HG03521 (cell line): ENCODE measurements at regions not wholly inside any gene's neighbourhood (a gene's known extent, or its start where the extent isn't known, plus 50 kb on each side); places are given as distances from the start of the nearest gene placed in this dataset.

Experiments used
- ATAC-seq: cut with Tn5 transposase; IDR thresholded peaks from one replicate; pipeline ENCODE4 v1.9.1; 2021; ENCODE audit warnings: mild to moderate bottlenecking, moderate library complexity; ENCODE audit not compliant: unreplicated experiment

DNA sequence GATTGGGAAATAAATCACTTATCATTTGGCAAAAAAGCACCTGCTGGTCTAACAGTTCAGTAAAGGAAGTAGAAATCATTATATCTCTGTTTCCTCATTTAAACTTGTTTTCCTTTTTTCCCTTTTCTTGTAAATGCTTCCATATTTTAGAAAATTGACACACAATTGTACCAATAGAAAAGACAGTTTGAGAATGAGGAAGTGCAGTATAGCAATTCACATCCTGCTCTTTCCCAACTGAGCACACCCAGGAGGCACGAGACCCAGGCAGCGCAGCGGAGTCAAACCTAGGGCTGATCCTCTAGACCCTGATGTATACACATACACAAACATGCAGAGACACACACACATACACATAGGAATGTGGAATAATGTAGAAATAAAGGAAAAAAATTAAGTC is 74.8 kb upstream of the PACRGL start:
- no peak for ATAC-seq

DNA sequence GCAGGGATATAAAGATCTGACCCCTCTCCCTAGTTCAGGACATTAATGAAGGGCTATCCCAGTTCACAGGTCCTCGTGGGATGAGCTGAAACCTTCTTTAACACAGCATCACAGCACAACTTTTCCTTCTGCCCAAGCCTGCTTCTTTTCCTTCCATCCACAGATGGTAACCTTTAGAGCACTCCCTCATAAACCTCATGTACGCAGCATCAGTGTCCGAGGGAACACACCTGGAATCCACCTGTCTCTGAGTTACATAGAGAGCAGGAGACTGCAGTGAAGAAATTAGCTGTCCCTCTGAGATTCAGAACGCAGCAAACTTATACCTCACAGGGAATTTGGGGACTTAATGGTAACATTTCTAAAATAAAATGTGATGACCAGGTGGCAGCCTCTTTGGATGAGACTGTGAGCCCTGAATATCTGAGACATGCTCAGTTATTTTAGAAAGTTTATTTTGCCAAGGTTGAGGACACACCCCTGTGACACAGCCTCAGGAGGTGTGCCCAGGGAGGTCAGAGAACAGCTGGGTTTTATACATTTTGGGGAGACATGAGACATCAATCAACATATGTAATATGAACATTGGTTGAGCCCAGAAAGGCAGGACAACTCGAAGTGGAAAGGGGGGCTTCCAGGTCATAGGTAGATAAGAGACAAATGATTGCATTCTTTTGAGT is 73.8 kb upstream of the PACRGL start:
- no peak for ATAC-seq

DNA sequence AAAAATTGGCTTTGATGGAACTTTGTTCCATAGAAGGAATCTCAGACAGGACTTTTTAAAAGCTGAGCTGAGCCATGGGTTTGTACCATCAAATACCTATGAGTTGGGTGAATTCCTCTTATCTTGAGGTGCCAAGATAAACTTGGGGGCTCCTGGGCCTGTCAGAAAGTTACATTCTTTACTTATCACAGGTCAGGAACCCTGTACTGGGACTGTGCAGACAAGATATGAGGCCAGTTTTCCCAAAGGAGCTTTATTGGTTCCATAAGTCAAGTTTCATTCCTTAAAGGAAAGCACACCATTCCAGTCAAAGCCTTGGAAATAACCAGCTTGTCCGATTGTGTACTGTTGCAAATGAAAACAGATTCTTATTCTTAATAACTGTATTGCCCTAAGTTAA is 72.4 kb upstream of the PACRGL start:
- no peak for ATAC-seq

DNA sequence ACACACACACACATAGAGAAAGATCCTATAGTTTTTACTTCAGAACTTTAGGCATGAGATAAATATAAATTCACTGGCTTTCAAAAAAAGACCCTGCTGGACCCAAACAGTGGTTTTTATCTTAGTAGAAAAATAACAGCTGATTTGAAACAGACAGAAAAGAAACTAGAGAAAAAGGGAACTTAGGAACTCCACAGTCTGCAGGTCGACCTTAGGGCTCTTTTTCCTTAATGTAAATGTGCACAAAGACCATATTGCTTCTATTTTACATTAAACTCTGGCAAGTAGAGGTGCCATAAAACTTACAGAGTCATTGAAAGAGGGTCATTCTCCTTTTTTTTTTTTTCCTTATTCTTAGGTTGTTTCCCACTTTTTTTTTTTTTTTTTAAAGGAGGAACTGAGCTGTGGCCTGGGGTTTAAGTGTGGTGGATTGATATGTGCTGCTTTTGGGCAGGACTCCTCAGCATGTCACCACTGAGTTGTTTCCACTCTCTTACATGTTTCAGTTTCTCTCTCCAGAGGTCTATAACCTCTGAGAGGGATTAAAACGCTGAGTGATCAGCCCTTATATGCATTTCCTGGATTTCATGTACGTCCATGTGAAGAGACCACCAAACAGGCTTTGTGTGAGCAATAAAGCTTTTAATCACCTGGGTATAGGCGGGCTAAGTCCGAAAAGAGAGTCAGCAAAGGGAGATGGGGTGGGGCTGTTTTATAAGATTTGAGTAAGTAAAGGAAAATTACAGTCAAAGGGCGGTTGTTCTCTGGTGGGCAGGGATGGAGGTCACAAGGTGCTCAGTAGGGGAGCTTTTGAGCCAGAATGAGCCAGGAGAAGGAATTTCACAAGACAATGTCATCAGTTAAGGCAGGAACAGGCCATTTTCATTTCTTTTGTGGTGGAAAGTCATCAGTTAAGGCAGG is 70.8 kb upstream of the PACRGL start:
- ATAC-seq, result no peak

DNA sequence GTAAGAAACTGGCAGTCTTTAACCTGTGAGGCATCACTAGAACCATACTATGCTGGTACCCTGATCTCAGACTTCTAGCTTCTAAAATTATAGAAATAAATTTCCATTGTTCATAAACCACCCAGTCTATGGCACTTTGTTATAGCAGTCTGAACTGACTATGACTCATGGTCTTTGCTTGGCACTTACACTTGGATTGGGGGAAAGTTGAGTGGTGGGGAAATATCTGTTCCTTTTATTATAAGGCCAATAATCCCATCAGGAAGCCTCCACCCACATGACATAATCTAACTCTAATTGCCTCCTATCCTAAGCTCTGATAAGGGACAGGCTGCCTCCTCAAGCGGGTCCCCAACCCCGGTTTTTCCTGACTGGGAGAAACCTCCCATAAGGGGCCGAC is 61.4 kb upstream of the PACRGL start:
- ATAC-seq, result no peak

GRCh38 chr4:20639346-20639745 is 60.9 kb upstream of the PACRGL start:
- ATAC-seq, result no peak

GRCh38 chr4:20640989-20641388 is 59.3 kb upstream of the PACRGL start:
- ATAC-seq, result no peak

DNA sequence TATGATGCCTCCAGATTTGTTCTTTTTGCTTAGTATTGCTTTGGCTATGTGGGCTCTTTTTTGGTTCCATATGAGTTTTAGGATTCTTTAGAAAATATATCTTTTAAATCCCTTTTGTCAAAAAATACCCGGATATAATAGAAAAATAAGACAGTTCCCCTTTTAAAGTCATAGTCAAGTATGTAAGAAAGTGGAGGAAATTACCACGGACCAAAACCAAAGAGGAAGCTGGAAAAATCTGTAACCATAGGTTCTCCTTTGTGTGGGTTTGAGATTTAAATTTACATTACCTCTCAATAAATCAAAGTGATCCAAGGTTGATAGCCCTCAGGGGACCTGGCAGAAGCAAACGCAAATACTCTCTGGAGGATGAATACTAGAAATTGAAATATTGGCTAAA is 58.3 kb upstream of the PACRGL start:
- no peak for ATAC-seq

DNA sequence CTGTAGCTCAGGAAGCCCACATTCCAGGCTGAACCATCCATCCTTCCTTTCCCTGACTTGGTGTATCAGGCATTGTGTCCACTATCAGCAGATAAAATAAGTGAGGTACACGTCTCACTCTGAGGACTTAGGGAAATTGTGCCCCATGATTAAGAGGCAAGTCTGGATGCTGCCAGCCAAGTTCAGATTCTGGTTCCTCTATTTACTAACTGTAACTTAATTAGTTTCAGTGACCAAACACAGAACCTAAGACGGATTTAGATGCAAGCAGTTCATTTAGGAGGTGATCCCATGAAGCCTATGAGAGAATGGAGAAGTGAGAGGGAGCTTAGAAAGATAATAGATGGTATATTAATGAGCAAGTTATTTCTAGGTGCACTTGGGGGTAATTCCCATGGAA is 56.6 kb upstream of the PACRGL start:
- no peak for ATAC-seq

GRCh38 chr4:20645236-20645635 is 55.0 kb upstream of the PACRGL start:
- no peak for ATAC-seq

DNA sequence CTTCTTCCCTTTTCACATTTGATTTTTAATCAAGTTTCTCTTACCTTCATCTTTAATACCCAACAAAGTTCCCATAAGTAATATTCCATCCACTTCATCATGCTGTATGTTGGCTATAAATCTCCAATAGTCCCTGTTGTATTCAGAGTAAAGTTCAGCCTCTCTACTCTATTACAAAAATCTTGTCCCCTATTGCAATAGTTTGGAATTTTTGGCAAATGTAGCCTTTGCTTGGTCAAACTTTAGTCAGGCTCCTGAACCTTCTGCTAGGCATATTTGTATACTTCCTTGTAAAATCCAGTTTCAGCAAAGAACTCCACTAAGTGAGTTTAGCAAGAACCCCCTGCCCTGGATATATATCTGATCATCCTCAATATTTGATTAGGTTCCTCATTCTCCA is 54.0 kb upstream of the PACRGL start:
- ATAC-seq, result no peak
